22Rv1 (cell line): ENCODE measurements at regions not wholly inside any gene's neighbourhood (a gene's known extent, or its start where the extent isn't known, plus 50 kb on each side); places are given as distances from the start of the nearest gene placed in this dataset.
"Not testable (repeated sequence)": the region's sequence is repeated elsewhere in the genome, so short reads cannot be mapped to it uniquely, and the experiment has no call there.

Experiments used
- H3K27ac ChIP-seq: fragments of 450-650 bp; 2 replicates; pipeline ENCODE4 v1.5.1; 2017
- CTCF ChIP-seq: fragments of 450-650 bp; IDR thresholded peaks from 2 replicates; pipeline ENCODE4 v1.5.1; 2017; ENCODE audit warnings: mild to moderate bottlenecking
- ZFX ChIP-seq: fragments of 450-650 bp; IDR thresholded peaks from 2 replicates; pipeline ENCODE4 v1.6.1; 2017; ENCODE audit warnings: antibody characterized with exemption, borderline replicate concordance

- TF ChIP-seq CTCF, result no peak
- no peak for TF ChIP-seq ZFX
- no peak overlapping the region for H3K27ac ChIP-seq
Observed at GRCh38 chr1:90296327-90296726, 301.4 kb downstream of the ZNF326 start.

- TF ChIP-seq ZFX (no peak), CTCF (no peak)
- H3K27ac ChIP-seq, result no peak overlapping the region
Observed at GRCh38 chr1:90295534-90295933, 300.6 kb downstream of the ZNF326 start.

GRCh38 chr1:90291431-90292216, 296.7 kb downstream of the ZNF326 start:
- no peak overlapping the region for H3K27ac ChIP-seq
- TF ChIP-seq ZFX (no peak), CTCF (no peak)

GRCh38 chr1:90282811-90283210, 287.9 kb downstream of the ZNF326 start:
- TF ChIP-seq ZFX, result no peak
- no peak for TF ChIP-seq CTCF

GRCh38 chr1:90281886-90282285, 287.0 kb downstream of the ZNF326 start:
- not testable (repeated sequence) for H3K27ac ChIP-seq

More at GRCh38 chr1:90282811-90283210, 287.9 kb downstream of the ZNF326 start:
- no peak overlapping the region for H3K27ac ChIP-seq

- no peak overlapping the region for H3K27ac ChIP-seq
- no peak for TF ChIP-seq ZFX
- TF ChIP-seq CTCF, result no peak
Observed at GRCh38 chr1:90277270-90277669, 282.4 kb downstream of the ZNF326 start.

GRCh38 chr1:90274376-90274775, 279.5 kb downstream of the ZNF326 start:
- no peak for TF ChIP-seq CTCF
- TF ChIP-seq ZFX, result no peak
- no peak overlapping the region for H3K27ac ChIP-seq
